Mammary epithelial cell (primary cell): ENCODE measurements at regions not wholly inside any gene's neighbourhood (a gene's known extent, or its start where the extent isn't known, plus 50 kb on each side); places are given as distances from the start of the nearest gene placed in this dataset.

Experiments
- CTCF ChIP-seq, 2 donors: IDR thresholded peaks in 1 of 2; conservative IDR thresholded peaks in 1 of 2; 2 replicates each; pipeline ENCODE4 v1.5.1; 2011 to 2012; ENCODE audit warnings: inconsistent platforms in 2 of 2, low read length in 2 of 2, mild to moderate bottlenecking in 2 of 2, control low read depth in 1 of 2, low read depth in 1 of 2; ENCODE audit not compliant: insufficient read depth in 1 of 2; ENCODE audit errors: extremely low read depth in 1 of 2
- EZH2 ChIP-seq: IDR thresholded peaks from 2 replicates; pipeline ENCODE4 v1.6.1; 2012; ENCODE audit warnings: low read length, inconsistent platforms, borderline replicate concordance

- no peak for TF ChIP-seq CTCF (conservative IDR thresholded peaks at IDR 0.05 in 1 of 2, IDR thresholded peaks at IDR 0.05 in 1 of 2; ENCODE audit: extremely low read depth in 1 of 2, insufficient read depth in 1 of 2, low read depth in 1 of 2, low read length in 2 of 2)
- no peak for TF ChIP-seq EZH2
Measured at GRCh38 chr9:738209-738915, 103.1 kb upstream of the DMRT1 start.
